H1 (cell line): ENCODE measurements at regions not wholly inside any gene's neighbourhood (a gene's known extent, or its start where the extent isn't known, plus 50 kb on each side); places are given as distances from the start of the nearest gene placed in this dataset.

Experiments
- BCL11A ChIP-seq, 2 experiments: IDR thresholded peaks; one replicate each; pipeline ENCODE4 v1.6.1; 2011; ENCODE audit warnings: low read depth in 2 of 2, low read length in 2 of 2, mild to moderate bottlenecking in 2 of 2
- CBX5 ChIP-seq: fragments of 300-800, 300-1000 bp; sonication (generic); IDR thresholded peaks from 2 replicates; pipeline ENCODE4 v1.7.1; 2016; ENCODE audit warnings: antibody characterized with exemption, low read length, low read depth
- CBX8 ChIP-seq: fragments of 300-800, 300-1000 bp; sonication (generic); IDR thresholded peaks from 2 replicates; pipeline ENCODE4 v1.7.1; 2016; ENCODE audit warnings: low read depth, low read length, borderline replicate concordance
- EGR1 ChIP-seq: IDR thresholded peaks from 2 replicates; pipeline ENCODE4 v1.6.1; 2011; ENCODE audit warnings: low read depth, low read length, borderline replicate concordance
- GABPA ChIP-seq: IDR thresholded peaks from 2 replicates; pipeline ENCODE4 v1.6.1; 2011; ENCODE audit warnings: mild to moderate bottlenecking, low read length, moderate library complexity, borderline replicate concordance; ENCODE audit not compliant: insufficient read depth
- POLR2A ChIP-seq, 2 experiments: IDR thresholded peaks; 1 replicate in 1 of 2; 2 replicates in 1 of 2; pipeline ENCODE4 v1.6.1; 2011; ENCODE audit warnings: low read depth in 2 of 2, low read length in 2 of 2, mild to moderate bottlenecking in 2 of 2; ENCODE audit errors: control extremely low read depth in 1 of 2
- POU5F1 ChIP-seq: IDR thresholded peaks from 2 replicates; pipeline ENCODE4 v1.6.1; 2011; ENCODE audit warnings: low read depth, mild to moderate bottlenecking, low read length, moderate library complexity
- RNF2 ChIP-seq: fragments of 200-900, 300-1000 bp; sonication (generic); IDR thresholded peaks from 2 replicates; pipeline ENCODE4 v1.7.1; 2016; ENCODE audit warnings: borderline replicate concordance, low read depth, mild to moderate bottlenecking, antibody characterized with exemption, low read length; ENCODE audit not compliant: poor library complexity, severe bottlenecking; ENCODE audit errors: missing control alignments
- YY1 ChIP-seq: IDR thresholded peaks from 2 replicates; pipeline ENCODE4 v1.6.1; 2011; ENCODE audit warnings: low read depth, mild to moderate bottlenecking, low read length
- TF ChIP-seq, protein P1 (sequence below): fragments of 300-600 bp; sonication (generic); IDR thresholded peaks from 2 replicates; pipeline ENCODE4 v1.7.1; 2012; ENCODE audit warnings: low read length, moderate library complexity, mild to moderate bottlenecking, inconsistent platforms; ENCODE audit not compliant: insufficient replicate concordance
- TF ChIP-seq, protein P2 (sequence below): IDR thresholded peaks from 2 replicates; pipeline ENCODE4 v1.6.1; 2012; ENCODE audit warnings: low read length, inconsistent platforms

DNA sequence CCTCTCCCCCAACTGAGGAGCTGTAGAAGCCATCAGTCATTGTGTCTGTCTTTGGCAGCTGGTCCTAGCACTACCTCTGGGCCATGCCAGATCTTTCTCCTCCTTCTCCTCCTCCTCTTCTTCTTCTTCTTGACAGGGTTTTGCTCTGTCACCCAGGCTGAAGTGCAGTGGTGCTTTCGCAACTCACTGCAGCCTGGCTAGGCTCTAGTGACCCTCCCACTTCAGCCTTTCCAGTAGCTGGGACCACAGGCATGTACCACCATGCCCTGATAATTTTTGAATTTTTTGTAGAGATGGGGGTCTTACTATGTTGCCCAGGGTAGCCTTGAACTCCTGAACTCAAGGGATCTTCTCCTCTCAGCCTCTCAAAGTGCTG, 50.1 kb upstream of the SHANK2 start (continued):
- TF ChIP-seq, protein P1, sequence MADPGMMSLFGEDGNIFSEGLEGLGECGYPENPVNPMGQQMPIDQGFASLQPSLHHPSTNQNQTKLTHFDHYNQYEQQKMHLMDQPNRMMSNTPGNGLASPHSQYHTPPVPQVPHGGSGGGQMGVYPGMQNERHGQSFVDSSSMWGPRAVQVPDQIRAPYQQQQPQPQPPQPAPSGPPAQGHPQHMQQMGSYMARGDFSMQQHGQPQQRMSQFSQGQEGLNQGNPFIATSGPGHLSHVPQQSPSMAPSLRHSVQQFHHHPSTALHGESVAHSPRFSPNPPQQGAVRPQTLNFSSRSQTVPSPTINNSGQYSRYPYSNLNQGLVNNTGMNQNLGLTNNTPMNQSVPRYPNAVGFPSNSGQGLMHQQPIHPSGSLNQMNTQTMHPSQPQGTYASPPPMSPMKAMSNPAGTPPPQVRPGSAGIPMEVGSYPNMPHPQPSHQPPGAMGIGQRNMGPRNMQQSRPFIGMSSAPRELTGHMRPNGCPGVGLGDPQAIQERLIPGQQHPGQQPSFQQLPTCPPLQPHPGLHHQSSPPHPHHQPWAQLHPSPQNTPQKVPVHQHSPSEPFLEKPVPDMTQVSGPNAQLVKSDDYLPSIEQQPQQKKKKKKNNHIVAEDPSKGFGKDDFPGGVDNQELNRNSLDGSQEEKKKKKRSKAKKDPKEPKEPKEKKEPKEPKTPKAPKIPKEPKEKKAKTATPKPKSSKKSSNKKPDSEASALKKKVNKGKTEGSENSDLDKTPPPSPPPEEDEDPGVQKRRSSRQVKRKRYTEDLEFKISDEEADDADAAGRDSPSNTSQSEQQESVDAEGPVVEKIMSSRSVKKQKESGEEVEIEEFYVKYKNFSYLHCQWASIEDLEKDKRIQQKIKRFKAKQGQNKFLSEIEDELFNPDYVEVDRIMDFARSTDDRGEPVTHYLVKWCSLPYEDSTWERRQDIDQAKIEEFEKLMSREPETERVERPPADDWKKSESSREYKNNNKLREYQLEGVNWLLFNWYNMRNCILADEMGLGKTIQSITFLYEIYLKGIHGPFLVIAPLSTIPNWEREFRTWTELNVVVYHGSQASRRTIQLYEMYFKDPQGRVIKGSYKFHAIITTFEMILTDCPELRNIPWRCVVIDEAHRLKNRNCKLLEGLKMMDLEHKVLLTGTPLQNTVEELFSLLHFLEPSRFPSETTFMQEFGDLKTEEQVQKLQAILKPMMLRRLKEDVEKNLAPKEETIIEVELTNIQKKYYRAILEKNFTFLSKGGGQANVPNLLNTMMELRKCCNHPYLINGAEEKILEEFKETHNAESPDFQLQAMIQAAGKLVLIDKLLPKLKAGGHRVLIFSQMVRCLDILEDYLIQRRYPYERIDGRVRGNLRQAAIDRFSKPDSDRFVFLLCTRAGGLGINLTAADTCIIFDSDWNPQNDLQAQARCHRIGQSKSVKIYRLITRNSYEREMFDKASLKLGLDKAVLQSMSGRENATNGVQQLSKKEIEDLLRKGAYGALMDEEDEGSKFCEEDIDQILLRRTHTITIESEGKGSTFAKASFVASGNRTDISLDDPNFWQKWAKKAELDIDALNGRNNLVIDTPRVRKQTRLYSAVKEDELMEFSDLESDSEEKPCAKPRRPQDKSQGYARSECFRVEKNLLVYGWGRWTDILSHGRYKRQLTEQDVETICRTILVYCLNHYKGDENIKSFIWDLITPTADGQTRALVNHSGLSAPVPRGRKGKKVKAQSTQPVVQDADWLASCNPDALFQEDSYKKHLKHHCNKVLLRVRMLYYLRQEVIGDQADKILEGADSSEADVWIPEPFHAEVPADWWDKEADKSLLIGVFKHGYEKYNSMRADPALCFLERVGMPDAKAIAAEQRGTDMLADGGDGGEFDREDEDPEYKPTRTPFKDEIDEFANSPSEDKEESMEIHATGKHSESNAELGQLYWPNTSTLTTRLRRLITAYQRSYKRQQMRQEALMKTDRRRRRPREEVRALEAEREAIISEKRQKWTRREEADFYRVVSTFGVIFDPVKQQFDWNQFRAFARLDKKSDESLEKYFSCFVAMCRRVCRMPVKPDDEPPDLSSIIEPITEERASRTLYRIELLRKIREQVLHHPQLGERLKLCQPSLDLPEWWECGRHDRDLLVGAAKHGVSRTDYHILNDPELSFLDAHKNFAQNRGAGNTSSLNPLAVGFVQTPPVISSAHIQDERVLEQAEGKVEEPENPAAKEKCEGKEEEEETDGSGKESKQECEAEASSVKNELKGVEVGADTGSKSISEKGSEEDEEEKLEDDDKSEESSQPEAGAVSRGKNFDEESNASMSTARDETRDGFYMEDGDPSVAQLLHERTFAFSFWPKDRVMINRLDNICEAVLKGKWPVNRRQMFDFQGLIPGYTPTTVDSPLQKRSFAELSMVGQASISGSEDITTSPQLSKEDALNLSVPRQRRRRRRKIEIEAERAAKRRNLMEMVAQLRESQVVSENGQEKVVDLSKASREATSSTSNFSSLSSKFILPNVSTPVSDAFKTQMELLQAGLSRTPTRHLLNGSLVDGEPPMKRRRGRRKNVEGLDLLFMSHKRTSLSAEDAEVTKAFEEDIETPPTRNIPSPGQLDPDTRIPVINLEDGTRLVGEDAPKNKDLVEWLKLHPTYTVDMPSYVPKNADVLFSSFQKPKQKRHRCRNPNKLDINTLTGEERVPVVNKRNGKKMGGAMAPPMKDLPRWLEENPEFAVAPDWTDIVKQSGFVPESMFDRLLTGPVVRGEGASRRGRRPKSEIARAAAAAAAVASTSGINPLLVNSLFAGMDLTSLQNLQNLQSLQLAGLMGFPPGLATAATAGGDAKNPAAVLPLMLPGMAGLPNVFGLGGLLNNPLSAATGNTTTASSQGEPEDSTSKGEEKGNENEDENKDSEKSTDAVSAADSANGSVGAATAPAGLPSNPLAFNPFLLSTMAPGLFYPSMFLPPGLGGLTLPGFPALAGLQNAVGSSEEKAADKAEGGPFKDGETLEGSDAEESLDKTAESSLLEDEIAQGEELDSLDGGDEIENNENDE, result no peak
- no peak for TF ChIP-seq GABPA
- TF ChIP-seq POLR2A (IDR thresholded peaks at IDR 0.05; ENCODE audit: control extremely low read depth in 1 of 2, low read depth in 2 of 2, low read length in 2 of 2), result no peak
- TF ChIP-seq POU5F1, result no peak
- TF ChIP-seq CBX5, result no peak
- TF ChIP-seq CBX8, result no peak
- no peak for TF ChIP-seq YY1
- no peak for TF ChIP-seq BCL11A (IDR thresholded peaks at IDR 0.05; ENCODE audit: low read depth in 2 of 2, low read length in 2 of 2)
- TF ChIP-seq EGR1, result no peak
- TF ChIP-seq, protein P2, sequence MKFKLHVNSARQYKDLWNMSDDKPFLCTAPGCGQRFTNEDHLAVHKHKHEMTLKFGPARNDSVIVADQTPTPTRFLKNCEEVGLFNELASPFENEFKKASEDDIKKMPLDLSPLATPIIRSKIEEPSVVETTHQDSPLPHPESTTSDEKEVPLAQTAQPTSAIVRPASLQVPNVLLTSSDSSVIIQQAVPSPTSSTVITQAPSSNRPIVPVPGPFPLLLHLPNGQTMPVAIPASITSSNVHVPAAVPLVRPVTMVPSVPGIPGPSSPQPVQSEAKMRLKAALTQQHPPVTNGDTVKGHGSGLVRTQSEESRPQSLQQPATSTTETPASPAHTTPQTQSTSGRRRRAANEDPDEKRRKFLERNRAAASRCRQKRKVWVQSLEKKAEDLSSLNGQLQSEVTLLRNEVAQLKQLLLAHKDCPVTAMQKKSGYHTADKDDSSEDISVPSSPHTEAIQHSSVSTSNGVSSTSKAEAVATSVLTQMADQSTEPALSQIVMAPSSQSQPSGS, result no peak
- TF ChIP-seq RNF2, result no peak
